Ishikawa (cell line): ENCODE measurements at regions not wholly inside any gene's neighbourhood (a gene's known extent, or its start where the extent isn't known, plus 50 kb on each side); places are given as distances from the start of the nearest gene placed in this dataset.

Experiments
- CEBPB ChIP-seq: IDR thresholded peaks from 2 replicates; pipeline ENCODE4 v1.6.1; 2012
- CREB1 ChIP-seq: IDR thresholded peaks from 2 replicates; pipeline ENCODE4 v1.6.1; 2012; ENCODE audit warnings: low read depth
- EGR1 ChIP-seq: IDR thresholded peaks from 2 replicates; pipeline ENCODE4 v1.6.1; 2012
- EP300 ChIP-seq: IDR thresholded peaks from 2 replicates; pipeline ENCODE4 v1.6.1; 2012; ENCODE audit warnings: borderline replicate concordance
- FOXM1 ChIP-seq: IDR thresholded peaks from 2 replicates; pipeline ENCODE4 v1.6.1; 2012; ENCODE audit warnings: low read depth, borderline replicate concordance
- MAX ChIP-seq: IDR thresholded peaks from 2 replicates; pipeline ENCODE4 v1.6.1; 2012
- RAD21 ChIP-seq: IDR thresholded peaks from 2 replicates; pipeline ENCODE4 v1.6.1; 2012; ENCODE audit warnings: low read depth
- REST ChIP-seq: IDR thresholded peaks from 2 replicates; pipeline ENCODE4 v1.6.1; 2012; ENCODE audit warnings: low read depth, mild to moderate bottlenecking
- TAF1 ChIP-seq: IDR thresholded peaks from 2 replicates; pipeline ENCODE4 v1.6.1; 2012; ENCODE audit warnings: low read depth, mild to moderate bottlenecking
- TCF12 ChIP-seq: IDR thresholded peaks from 2 replicates; pipeline ENCODE4 v1.6.1; 2012; ENCODE audit warnings: low read depth
- TEAD4 ChIP-seq: IDR thresholded peaks from 2 replicates; pipeline ENCODE4 v1.6.1; 2012
- USF1 ChIP-seq: IDR thresholded peaks from 2 replicates; pipeline ENCODE4 v1.6.1; 2012
- YY1 ChIP-seq: IDR thresholded peaks from 2 replicates; pipeline ENCODE4 v1.6.1; 2012; ENCODE audit warnings: low read depth
- ZBTB7A ChIP-seq: IDR thresholded peaks from 2 replicates; pipeline ENCODE4 v1.6.1; 2012; ENCODE audit warnings: low read depth

- TF ChIP-seq YY1 (no peak), TEAD4 (no peak), TAF1 (no peak), RAD21 (no peak), FOXM1 (no peak), CEBPB (no peak), REST (no peak), USF1 (no peak), MAX (no peak), TCF12 (no peak), EP300 (no peak), EGR1 (no peak), CREB1 (no peak), ZBTB7A (no peak)
These were observed 270.9 kb upstream of the LCORL start for GRCh38 chr4:18292411-18292810.
